ENCODE measurements at regions not wholly inside any gene's neighbourhood (a gene's known extent, or its start where the extent isn't known, plus 50 kb on each side); places are given as distances from the start of the nearest gene placed in this dataset.

- intact Hi-C loops (cut with micrococcal nuclease; ENCODE audit: unreplicated experiment): no loop called here
- TF ChIP-seq, protein P1, sequence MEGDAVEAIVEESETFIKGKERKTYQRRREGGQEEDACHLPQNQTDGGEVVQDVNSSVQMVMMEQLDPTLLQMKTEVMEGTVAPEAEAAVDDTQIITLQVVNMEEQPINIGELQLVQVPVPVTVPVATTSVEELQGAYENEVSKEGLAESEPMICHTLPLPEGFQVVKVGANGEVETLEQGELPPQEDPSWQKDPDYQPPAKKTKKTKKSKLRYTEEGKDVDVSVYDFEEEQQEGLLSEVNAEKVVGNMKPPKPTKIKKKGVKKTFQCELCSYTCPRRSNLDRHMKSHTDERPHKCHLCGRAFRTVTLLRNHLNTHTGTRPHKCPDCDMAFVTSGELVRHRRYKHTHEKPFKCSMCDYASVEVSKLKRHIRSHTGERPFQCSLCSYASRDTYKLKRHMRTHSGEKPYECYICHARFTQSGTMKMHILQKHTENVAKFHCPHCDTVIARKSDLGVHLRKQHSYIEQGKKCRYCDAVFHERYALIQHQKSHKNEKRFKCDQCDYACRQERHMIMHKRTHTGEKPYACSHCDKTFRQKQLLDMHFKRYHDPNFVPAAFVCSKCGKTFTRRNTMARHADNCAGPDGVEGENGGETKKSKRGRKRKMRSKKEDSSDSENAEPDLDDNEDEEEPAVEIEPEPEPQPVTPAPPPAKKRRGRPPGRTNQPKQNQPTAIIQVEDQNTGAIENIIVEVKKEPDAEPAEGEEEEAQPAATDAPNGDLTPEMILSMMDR (IDR thresholded peaks at IDR 0.05; ENCODE audit: unreplicated experiment): no peak
- Mint-ChIP-seq H3K27ac (ENCODE audit: unreplicated experiment) (no peak overlapping the region), H3K9me3 (ENCODE audit: low read depth, unreplicated experiment) (no peaks in the 10 kb centered on the region), H3K27me3 (ENCODE audit: unreplicated experiment) (no peaks in the 10 kb centered on the region), H3K4me1 (ENCODE audit: low read depth, unreplicated experiment) (peaks cover 7% of the 10 kb centered on the region), H3K4me3 (ENCODE audit: low read depth, unreplicated experiment) (no peak overlapping the region), H3K36me3 (ENCODE audit: insufficient read depth, unreplicated experiment) (no peaks in the 10 kb centered on the region)
- BruUV-seq (replicated peaks): no TSS peak
- CTCF ChIA-PET: no interaction called here
- DNase-seq: no peak
These were observed 191.5 kb upstream of the DPH6 start for GRCh38 chr15:35737441-35737840.

DNA sequence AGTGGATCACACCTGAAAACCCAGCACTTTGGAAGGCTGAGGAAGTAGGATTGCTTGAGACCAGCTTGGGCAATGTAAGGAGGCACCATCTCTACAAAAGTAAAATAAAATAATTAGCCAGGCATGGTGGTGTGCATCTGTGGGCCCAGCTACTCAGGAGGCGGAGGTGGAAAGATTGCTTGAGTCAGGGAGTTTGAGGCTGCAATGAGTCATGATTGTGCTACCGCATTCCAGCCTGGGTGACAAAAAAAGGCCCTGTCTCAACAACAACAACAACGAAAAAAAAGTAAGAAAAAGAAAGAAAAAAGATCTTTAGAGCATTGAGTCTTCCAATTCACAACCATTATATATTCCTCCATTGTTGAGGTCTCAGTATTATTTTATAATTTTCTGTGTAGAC, 192.4 kb upstream of the DPH6 start:
- H3K4me3 Mint-ChIP-seq (ENCODE audit: low read depth, unreplicated experiment): no peak overlapping the region
- intact Hi-C loops (cut with micrococcal nuclease; ENCODE audit: unreplicated experiment): no loop called here
- CTCF ChIA-PET: interaction anchor here (0.8 kb wide), 1 partner anchor 42 kb away, joined by 3 read pairs; no protein-coding TSS in a partner anchor

GRCh38 chr15:35740761-35741160, 194.8 kb upstream of the DPH6 start:
- no peak overlapping the region for H3K27ac Mint-ChIP-seq (ENCODE audit: unreplicated experiment)
- H3K36me3 Mint-ChIP-seq (ENCODE audit: insufficient read depth, unreplicated experiment): no peaks in the 10 kb centered on the region
- H3K4me3 Mint-ChIP-seq (ENCODE audit: low read depth, unreplicated experiment): no peak overlapping the region
- intact Hi-C loops (cut with micrococcal nuclease; ENCODE audit: unreplicated experiment): no loop called here
- TF ChIP-seq, protein P1 (IDR thresholded peaks at IDR 0.05; ENCODE audit: unreplicated experiment): no peak
- no peak for DNase-seq
- no peaks in the 10 kb centered on the region for H3K27me3 Mint-ChIP-seq (ENCODE audit: unreplicated experiment)
- H3K9me3 Mint-ChIP-seq (ENCODE audit: low read depth, unreplicated experiment): no peaks in the 10 kb centered on the region
- BruUV-seq (replicated peaks): no TSS peak
- H3K4me1 Mint-ChIP-seq (ENCODE audit: low read depth, unreplicated experiment): peaks cover 7% of the 10 kb centered on the region
- CTCF ChIA-PET: no interaction called here

More for the DNA sequence above, 192.4 kb upstream of the DPH6 start:
- peak; percentile 21 for DNase-seq
- Mint-ChIP-seq H3K27ac (ENCODE audit: unreplicated experiment) (no peak overlapping the region), H3K27me3 (ENCODE audit: unreplicated experiment) (no peaks in the 10 kb centered on the region), H3K36me3 (ENCODE audit: insufficient read depth, unreplicated experiment) (no peaks in the 10 kb centered on the region), H3K4me1 (ENCODE audit: low read depth, unreplicated experiment) (peaks cover 7% of the 10 kb centered on the region), H3K9me3 (ENCODE audit: low read depth, unreplicated experiment) (no peaks in the 10 kb centered on the region)
- TF ChIP-seq, protein P1 (IDR thresholded peaks at IDR 0.05; ENCODE audit: unreplicated experiment): no peak
- BruUV-seq (replicated peaks): no TSS peak

GRCh38 chr15:35741395-35741794, 195.4 kb upstream of the DPH6 start:
- Mint-ChIP-seq H3K9me3 (ENCODE audit: low read depth, unreplicated experiment) (no peaks in the 10 kb centered on the region), H3K27ac (ENCODE audit: unreplicated experiment) (no peak overlapping the region), H3K36me3 (ENCODE audit: insufficient read depth, unreplicated experiment) (no peaks in the 10 kb centered on the region), H3K4me1 (ENCODE audit: low read depth, unreplicated experiment) (peaks cover 7% of the 10 kb centered on the region), H3K27me3 (ENCODE audit: unreplicated experiment) (no peaks in the 10 kb centered on the region), H3K4me3 (ENCODE audit: low read depth, unreplicated experiment) (no peak overlapping the region)
- no TSS peak for BruUV-seq (replicated peaks)
- CTCF ChIA-PET: no interaction called here
- intact Hi-C loops (cut with micrococcal nuclease; ENCODE audit: unreplicated experiment): no loop called here
- DNase-seq: no peak
- TF ChIP-seq, protein P1 (IDR thresholded peaks at IDR 0.05; ENCODE audit: unreplicated experiment): no peak

Measured in Calu3 (cell line).